IPS DF 19.7 (cell line): ENCODE measurements at regions not wholly inside any gene's neighbourhood (a gene's known extent, or its start where the extent isn't known, plus 50 kb on each side); places are given as distances from the start of the nearest gene placed in this dataset.

Experiments
- DNase-seq: peaks from one replicate; pipeline ENCODE4 v3.0.0-alpha.2; 2013; ENCODE audit warnings: low read depth, low spot score

GRCh38 chr15:25969886-25970285 lies 106.8 kb upstream of the ATP10A start:
- no peak for DNase-seq

GRCh38 chr15:25967116-25967515 lies 104.0 kb upstream of the ATP10A start:
- DNase-seq, result no peak

GRCh38 chr15:25965326-25965725 lies 102.2 kb upstream of the ATP10A start:
- no peak for DNase-seq

- no peak for DNase-seq
Observed at GRCh38 chr15:25960273-25960672, 97.1 kb upstream of the ATP10A start.

GRCh38 chr15:25959100-25959499 lies 96.0 kb upstream of the ATP10A start:
- DNase-seq, result no peak

- no peak for DNase-seq
Observed at GRCh38 chr15:25955628-25956027, 92.5 kb upstream of the ATP10A start.

- no peak for DNase-seq
Observed at GRCh38 chr15:25954398-25954797, 91.3 kb upstream of the ATP10A start.

GRCh38 chr15:25950014-25950413 lies 86.9 kb upstream of the ATP10A start:
- no peak for DNase-seq

- peak; percentile 28 for DNase-seq
Observed at GRCh38 chr15:25947323-25948314, 84.5 kb upstream of the ATP10A start.

GRCh38 chr15:25946241-25946805 lies 83.2 kb upstream of the ATP10A start:
- DNase-seq, result no peak

GRCh38 chr15:25944386-25944785 lies 81.3 kb upstream of the ATP10A start:
- no peak for DNase-seq

GRCh38 chr15:25943831-25944230 lies 80.7 kb upstream of the ATP10A start:
- DNase-seq, result no peak

- no peak for DNase-seq
Observed at GRCh38 chr15:25939122-25939521, 76.0 kb upstream of the ATP10A start.

- no peak for DNase-seq
Observed at GRCh38 chr15:25937796-25938195, 74.7 kb upstream of the ATP10A start.

- DNase-seq, result no peak
Observed at GRCh38 chr15:25936004-25936403, 72.9 kb upstream of the ATP10A start.

GRCh38 chr15:25933456-25934158 lies 70.5 kb upstream of the ATP10A start:
- DNase-seq, result peak; percentile 73

GRCh38 chr15:25932696-25933095 lies 69.6 kb upstream of the ATP10A start:
- DNase-seq, result no peak

- DNase-seq, result no peak
Observed at GRCh38 chr15:25931851-25932250, 68.7 kb upstream of the ATP10A start.

GRCh38 chr15:25930931-25931330 lies 67.8 kb upstream of the ATP10A start:
- no peak for DNase-seq
